22Rv1 (cell line): ENCODE measurements at regions not wholly inside any gene's neighbourhood (a gene's known extent, or its start where the extent isn't known, plus 50 kb on each side); places are given as distances from the start of the nearest gene placed in this dataset.

Experiments used
- H3K27ac ChIP-seq: fragments of 450-650 bp; 2 replicates; pipeline ENCODE4 v1.5.1; 2017
- ZFX ChIP-seq: fragments of 450-650 bp; IDR thresholded peaks from 2 replicates; pipeline ENCODE4 v1.6.1; 2017; ENCODE audit warnings: antibody characterized with exemption, borderline replicate concordance
- TF ChIP-seq, protein P1 (sequence below): fragments of 450-650 bp; IDR thresholded peaks from 2 replicates; pipeline ENCODE4 v1.5.1; 2017; ENCODE audit warnings: mild to moderate bottlenecking

DNA sequence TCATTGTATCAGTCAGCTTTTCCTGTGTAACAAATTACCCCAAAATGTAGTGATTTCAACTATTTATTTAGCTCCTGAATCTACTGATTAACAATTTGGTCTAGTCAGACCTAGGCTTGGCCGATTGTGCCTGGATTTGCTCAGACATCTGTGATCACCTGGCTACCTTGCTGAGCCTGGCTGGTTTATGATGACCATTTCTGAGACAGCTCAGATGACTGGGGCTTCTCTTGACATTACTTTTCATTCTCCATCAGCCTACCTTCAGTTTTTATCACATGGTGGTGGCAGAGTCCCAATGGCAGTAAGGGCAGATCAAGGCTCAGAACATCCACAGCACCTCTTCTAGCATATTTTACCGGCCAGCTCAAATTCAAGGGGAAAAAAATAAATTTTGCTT lies 286.3 kb downstream of the BTG1 start:
- TF ChIP-seq, protein P1, sequence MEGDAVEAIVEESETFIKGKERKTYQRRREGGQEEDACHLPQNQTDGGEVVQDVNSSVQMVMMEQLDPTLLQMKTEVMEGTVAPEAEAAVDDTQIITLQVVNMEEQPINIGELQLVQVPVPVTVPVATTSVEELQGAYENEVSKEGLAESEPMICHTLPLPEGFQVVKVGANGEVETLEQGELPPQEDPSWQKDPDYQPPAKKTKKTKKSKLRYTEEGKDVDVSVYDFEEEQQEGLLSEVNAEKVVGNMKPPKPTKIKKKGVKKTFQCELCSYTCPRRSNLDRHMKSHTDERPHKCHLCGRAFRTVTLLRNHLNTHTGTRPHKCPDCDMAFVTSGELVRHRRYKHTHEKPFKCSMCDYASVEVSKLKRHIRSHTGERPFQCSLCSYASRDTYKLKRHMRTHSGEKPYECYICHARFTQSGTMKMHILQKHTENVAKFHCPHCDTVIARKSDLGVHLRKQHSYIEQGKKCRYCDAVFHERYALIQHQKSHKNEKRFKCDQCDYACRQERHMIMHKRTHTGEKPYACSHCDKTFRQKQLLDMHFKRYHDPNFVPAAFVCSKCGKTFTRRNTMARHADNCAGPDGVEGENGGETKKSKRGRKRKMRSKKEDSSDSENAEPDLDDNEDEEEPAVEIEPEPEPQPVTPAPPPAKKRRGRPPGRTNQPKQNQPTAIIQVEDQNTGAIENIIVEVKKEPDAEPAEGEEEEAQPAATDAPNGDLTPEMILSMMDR: no peak
- TF ChIP-seq ZFX: no peak
- H3K27ac ChIP-seq: no peak overlapping the region

DNA sequence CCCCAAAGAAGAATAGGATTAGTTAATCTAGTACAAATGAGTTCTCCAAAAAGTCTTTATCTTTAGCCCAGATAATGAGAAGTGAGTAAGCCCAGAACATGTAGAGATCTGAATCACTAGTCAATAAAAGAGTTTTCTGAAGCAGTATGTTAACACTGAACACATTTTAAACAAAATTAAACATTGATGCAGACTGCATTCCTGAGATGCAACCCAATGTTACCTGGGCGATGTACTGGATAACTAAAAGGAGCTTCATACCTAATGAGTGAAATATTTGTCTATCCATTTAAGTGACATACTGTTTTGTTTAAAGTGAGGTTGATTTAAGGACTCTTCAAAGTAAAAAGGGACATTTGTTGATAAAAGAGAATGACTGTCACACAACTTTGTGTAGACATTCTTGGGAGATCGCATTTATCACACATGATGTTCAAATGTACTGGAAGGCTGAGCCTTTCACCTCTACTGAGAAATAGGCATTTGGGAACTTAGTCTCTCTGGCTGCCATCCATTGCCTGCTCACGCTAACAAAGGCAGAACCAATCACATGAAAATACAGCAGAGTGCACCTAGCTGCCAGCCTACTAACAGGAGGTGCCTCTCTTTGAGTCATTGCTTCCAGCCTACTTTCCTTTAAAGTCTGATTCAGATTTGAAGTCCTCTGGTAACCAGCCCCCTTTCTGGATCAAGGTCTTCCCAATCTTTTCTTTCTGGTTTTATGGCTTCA lies 287.7 kb downstream of the BTG1 start:
- TF ChIP-seq ZFX: no peak
- TF ChIP-seq, protein P1: no peak
- no peak overlapping the region for H3K27ac ChIP-seq

DNA sequence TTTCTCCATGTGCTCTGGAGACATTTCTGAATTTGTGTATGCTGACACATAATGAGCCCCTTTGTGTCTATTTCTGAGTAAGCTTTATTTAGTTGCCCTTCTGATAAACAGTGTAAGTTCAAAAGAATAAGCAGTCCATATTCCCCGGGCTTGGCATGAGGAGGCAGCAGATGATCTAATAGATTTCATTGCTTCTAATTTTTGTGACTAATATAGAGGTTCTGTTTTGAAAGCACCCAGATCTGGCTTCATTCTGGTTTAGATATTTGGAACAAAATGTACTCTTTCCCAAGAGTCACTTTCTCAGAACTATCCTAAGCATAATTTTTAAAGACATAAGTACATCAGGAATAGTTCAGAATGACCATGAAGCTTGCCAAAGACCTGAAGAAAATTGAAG lies 290.9 kb downstream of the BTG1 start:
- TF ChIP-seq ZFX: no peak
- TF ChIP-seq, protein P1: no peak

DNA sequence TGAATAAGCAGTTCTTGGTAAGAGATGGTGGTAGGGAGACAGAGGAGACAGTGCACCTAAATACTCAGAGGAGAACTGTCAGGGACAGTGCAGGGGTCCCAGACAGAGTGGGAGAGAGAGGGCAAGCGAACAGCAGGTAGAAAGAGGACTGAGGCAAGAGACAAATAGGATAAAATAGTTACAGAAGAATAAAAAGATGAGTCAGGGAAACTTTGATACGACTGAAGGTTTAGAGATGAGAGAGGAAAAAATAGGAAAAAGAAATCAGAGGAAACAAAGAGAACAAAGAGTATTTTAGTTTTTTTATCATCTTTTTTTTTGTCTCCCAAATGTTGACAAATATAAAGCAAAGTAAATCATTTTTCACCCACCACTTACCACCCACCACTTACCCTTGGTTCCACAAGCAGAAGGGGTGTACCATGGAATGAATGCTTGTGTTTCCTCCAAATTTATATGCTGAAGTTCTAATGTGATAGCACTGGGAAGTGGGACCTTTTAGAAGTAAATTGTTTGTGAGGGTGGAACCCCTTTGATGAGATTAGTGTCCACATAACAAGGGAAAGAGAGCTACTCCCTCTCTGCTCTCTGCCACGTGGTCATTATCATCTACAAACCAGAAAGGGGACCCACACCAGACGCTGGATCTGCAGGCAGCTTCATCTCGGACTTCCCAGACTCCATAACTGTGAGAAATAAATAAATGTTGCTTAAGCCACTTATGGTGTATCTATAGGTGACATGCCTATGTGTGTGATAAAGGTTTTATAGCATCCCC lies 292.1 kb downstream of the BTG1 start:
- TF ChIP-seq, protein P1: no peak
- TF ChIP-seq ZFX: no peak
- no peak overlapping the region for H3K27ac ChIP-seq

More for the DNA sequence above, 290.9 kb downstream of the BTG1 start:
- no peak overlapping the region for H3K27ac ChIP-seq

DNA sequence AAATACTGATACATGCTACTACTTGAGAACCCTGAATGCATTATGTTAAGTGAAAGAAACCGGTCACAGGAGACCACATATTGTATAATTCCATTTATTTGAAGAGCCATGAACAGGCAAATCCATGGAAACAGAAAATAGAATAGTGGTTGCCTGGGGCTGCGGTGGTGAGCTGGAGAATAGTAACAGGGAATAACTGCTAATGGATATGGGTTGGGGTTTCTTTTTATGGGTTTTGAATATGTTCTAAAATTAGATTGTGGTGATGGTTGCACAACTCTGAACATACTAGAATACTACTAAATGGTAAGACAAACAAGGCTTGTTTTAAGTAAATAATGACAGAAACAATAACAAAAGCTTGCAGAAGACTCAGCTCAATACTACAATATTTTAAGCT lies 293.0 kb downstream of the BTG1 start:
- TF ChIP-seq, protein P1: no peak
- no peak for TF ChIP-seq ZFX
- H3K27ac ChIP-seq: no peak overlapping the region

DNA sequence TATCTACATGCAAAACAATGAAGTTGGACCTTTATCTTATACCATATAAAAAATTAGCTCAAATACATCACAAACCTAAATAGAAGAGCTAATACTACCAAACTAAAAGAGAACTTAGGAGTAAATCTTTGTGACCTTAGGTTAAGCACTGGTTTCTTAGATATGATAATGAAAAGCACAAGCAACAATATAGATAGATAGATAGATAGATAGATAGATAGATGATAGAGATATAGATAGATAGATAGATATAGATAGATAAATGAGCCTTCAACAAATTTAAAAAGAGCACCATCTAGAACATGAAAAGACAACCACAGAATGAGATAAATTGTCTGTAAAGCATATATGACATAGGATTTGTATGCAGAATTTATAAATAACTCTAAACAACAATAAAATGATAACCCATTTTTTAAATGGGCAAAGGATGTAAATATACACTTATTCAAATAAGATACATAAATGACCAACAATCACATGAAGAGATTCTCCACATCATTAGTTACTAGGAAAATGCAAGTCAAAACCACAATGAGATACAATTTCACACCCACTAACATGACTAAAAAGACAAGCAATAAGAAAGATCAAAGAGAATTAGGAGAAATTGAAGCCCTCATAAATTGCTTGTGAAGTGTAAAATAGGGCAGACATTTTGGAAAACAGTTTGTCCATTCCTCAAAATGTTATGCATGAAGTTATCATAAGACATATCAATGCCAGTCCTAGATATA lies 293.7 kb downstream of the BTG1 start:
- H3K27ac ChIP-seq: no peak overlapping the region
- TF ChIP-seq ZFX: no peak
- TF ChIP-seq, protein P1: no peak
